GM12878 (cell line): ENCODE measurements at regions not wholly inside any gene's neighbourhood (a gene's known extent, or its start where the extent isn't known, plus 50 kb on each side); places are given as distances from the start of the nearest gene placed in this dataset.

ENCODE experiments used
- BACH1 ChIP-seq: fragments of 450-650 bp; IDR thresholded peaks from 2 replicates; pipeline ENCODE4 v1.6.1; 2017; ENCODE audit warnings: mild to moderate bottlenecking, borderline replicate concordance
- BCL3 ChIP-seq: IDR thresholded peaks from 2 replicates; pipeline ENCODE4 v1.6.1; 2011; ENCODE audit warnings: borderline replicate concordance, low read depth, mild to moderate bottlenecking, moderate library complexity, low read length; ENCODE audit not compliant: insufficient read depth, poor library complexity, severe bottlenecking
- CBX3 ChIP-seq: fragments of 200-600 bp; sonication (generic); IDR thresholded peaks from 2 replicates; pipeline ENCODE4 v1.6.1; 2016; ENCODE audit warnings: low read depth, borderline replicate concordance
- CREM ChIP-seq: IDR thresholded peaks from 2 replicates; pipeline ENCODE4 v1.6.1; 2014; ENCODE audit warnings: antibody characterized with exemption, low read depth
- CUX1 ChIP-seq: IDR thresholded peaks from 2 replicates; pipeline ENCODE4 v1.6.1; 2012; ENCODE audit warnings: improper control_type of control experiment, low read depth, low read length; ENCODE audit not compliant: insufficient replicate concordance
- E2F4 ChIP-seq: IDR thresholded peaks from 2 replicates; pipeline ENCODE4 v1.6.1; 2012; ENCODE audit warnings: low read depth, low read length, improper control_type of control experiment
- EZH2 ChIP-seq: IDR thresholded peaks from 2 replicates; pipeline ENCODE4 v1.6.1; 2012; ENCODE audit warnings: low read depth, mild to moderate bottlenecking, control low read depth, inconsistent platforms, low read length, borderline replicate concordance; ENCODE audit not compliant: control insufficient read depth
- MTA3 ChIP-seq: IDR thresholded peaks from 2 replicates; pipeline ENCODE4 v1.6.1; 2012; ENCODE audit warnings: low read length, inconsistent platforms, borderline replicate concordance
- POLR2AphosphoS5 ChIP-seq: IDR thresholded peaks from 2 replicates; pipeline ENCODE4 v1.6.1; 2011; ENCODE audit warnings: mild to moderate bottlenecking, low read length, inconsistent platforms
- RAD21 ChIP-seq: IDR thresholded peaks from 2 replicates; pipeline ENCODE4 v1.6.1; 2011; ENCODE audit warnings: mild to moderate bottlenecking, low read depth, low read length, moderate library complexity; ENCODE audit not compliant: insufficient read depth
- RFX5 ChIP-seq: IDR thresholded peaks from 2 replicates; pipeline ENCODE4 v1.6.1; 2011; ENCODE audit warnings: low read depth, low read length, improper control_type of control experiment
- SRF ChIP-seq, 2 experiments: IDR thresholded peaks; 2 replicates each; pipeline ENCODE4 v1.6.1; 2011; ENCODE audit warnings: low read depth in 2 of 2, low read length in 2 of 2, mild to moderate bottlenecking in 1 of 2, moderate library complexity in 1 of 2
- TARDBP ChIP-seq: IDR thresholded peaks from 2 replicates; pipeline ENCODE4 v1.6.1; 2016; ENCODE audit warnings: borderline replicate concordance
- TF ChIP-seq, protein P1 (sequence below): IDR thresholded peaks from 2 replicates; pipeline ENCODE4 v1.6.1; 2012; ENCODE audit warnings: low read depth, low read length, improper control_type of control experiment
- TF ChIP-seq, protein P2 (sequence below): fragments of 450-650 bp; IDR thresholded peaks from 2 replicates; pipeline ENCODE4 v1.6.1; 2016; ENCODE audit warnings: mild to moderate bottlenecking
- TF ChIP-seq, protein P3 (sequence below): fragments of 450-650 bp; IDR thresholded peaks from 2 replicates; pipeline ENCODE4 v1.6.1; 2014; ENCODE audit warnings: mild to moderate bottlenecking
- TF ChIP-seq, protein P4 (sequence below): fragments of 450-650 bp; conservative IDR thresholded peaks from 2 replicates; pipeline ENCODE4 v1.6.1; 2017; ENCODE audit warnings: mild to moderate bottlenecking, moderate library complexity

- TF ChIP-seq SRF (IDR thresholded peaks at IDR 0.05; ENCODE audit: low read depth in 2 of 2, low read length in 2 of 2) (no peak), POLR2AphosphoS5 (no peak), CREM (no peak), CBX3 (no peak), TARDBP (no peak), EZH2 (no peak), BCL3 (no peak), E2F4 (no peak), RFX5 (no peak), BACH1 (no peak), RAD21 (no peak), MTA3 (peak; percentile 67; the same call in 1 of the 2 replicates), CUX1 (no peak)
- TF ChIP-seq, protein P1, sequence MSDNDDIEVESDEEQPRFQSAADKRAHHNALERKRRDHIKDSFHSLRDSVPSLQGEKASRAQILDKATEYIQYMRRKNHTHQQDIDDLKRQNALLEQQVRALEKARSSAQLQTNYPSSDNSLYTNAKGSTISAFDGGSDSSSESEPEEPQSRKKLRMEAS: no peak
- TF ChIP-seq, protein P2, sequence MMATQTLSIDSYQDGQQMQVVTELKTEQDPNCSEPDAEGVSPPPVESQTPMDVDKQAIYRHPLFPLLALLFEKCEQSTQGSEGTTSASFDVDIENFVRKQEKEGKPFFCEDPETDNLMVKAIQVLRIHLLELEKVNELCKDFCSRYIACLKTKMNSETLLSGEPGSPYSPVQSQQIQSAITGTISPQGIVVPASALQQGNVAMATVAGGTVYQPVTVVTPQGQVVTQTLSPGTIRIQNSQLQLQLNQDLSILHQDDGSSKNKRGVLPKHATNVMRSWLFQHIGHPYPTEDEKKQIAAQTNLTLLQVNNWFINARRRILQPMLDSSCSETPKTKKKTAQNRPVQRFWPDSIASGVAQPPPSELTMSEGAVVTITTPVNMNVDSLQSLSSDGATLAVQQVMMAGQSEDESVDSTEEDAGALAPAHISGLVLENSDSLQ: peak; percentile 36; the same call in 1 of the 2 replicates
- TF ChIP-seq, protein P3, sequence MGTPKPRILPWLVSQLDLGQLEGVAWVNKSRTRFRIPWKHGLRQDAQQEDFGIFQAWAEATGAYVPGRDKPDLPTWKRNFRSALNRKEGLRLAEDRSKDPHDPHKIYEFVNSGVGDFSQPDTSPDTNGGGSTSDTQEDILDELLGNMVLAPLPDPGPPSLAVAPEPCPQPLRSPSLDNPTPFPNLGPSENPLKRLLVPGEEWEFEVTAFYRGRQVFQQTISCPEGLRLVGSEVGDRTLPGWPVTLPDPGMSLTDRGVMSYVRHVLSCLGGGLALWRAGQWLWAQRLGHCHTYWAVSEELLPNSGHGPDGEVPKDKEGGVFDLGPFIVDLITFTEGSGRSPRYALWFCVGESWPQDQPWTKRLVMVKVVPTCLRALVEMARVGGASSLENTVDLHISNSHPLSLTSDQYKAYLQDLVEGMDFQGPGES: no peak
- TF ChIP-seq, protein P4, sequence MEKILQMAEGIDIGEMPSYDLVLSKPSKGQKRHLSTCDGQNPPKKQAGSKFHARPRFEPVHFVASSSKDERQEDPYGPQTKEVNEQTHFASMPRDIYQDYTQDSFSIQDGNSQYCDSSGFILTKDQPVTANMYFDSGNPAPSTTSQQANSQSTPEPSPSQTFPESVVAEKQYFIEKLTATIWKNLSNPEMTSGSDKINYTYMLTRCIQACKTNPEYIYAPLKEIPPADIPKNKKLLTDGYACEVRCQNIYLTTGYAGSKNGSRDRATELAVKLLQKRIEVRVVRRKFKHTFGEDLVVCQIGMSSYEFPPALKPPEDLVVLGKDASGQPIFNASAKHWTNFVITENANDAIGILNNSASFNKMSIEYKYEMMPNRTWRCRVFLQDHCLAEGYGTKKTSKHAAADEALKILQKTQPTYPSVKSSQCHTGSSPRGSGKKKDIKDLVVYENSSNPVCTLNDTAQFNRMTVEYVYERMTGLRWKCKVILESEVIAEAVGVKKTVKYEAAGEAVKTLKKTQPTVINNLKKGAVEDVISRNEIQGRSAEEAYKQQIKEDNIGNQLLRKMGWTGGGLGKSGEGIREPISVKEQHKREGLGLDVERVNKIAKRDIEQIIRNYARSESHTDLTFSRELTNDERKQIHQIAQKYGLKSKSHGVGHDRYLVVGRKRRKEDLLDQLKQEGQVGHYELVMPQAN: no peak
Measured at GRCh38 chr6:22381845-22382544, 85.2 kb upstream of the PRL start (continued).
